ENCODE measurements at regions not wholly inside any gene's neighbourhood (a gene's known extent, or its start where the extent isn't known, plus 50 kb on each side); places are given as distances from the start of the nearest gene placed in this dataset.

GRCh38 chr1:75062111-75062510 is 72.1 kb upstream of the LHX8 start:
- TF ChIP-seq EZH2phosphoT487 (IDR thresholded peaks at IDR 0.05; ENCODE audit: unreplicated experiment) (no peak), CTCF (conservative IDR thresholded peaks at IDR 0.05; ENCODE audit: low read depth in 2 of 2) (no peak), REST (IDR thresholded peaks at IDR 0.05; ENCODE audit: unreplicated experiment) (no peak), STAT1 (IDR thresholded peaks at IDR 0.05; ENCODE audit: unreplicated experiment) (no peak), EZH2 (IDR thresholded peaks at IDR 0.05; ENCODE audit: low read depth, unreplicated experiment) (no peak)
